H1 (cell line): ENCODE measurements at regions not wholly inside any gene's neighbourhood (a gene's known extent, or its start where the extent isn't known, plus 50 kb on each side); places are given as distances from the start of the nearest gene placed in this dataset.

Experiments
- BCL11A ChIP-seq, 2 experiments: IDR thresholded peaks; one replicate each; pipeline ENCODE4 v1.6.1; 2011; ENCODE audit warnings: low read depth in 2 of 2, low read length in 2 of 2, mild to moderate bottlenecking in 2 of 2
- CEBPB ChIP-seq: IDR thresholded peaks from 2 replicates; pipeline ENCODE4 v1.6.1; 2012; ENCODE audit warnings: low read depth, low read length
- EP300 ChIP-seq, 2 experiments: IDR thresholded peaks; 1 replicate in 1 of 2; 2 replicates in 1 of 2; pipeline ENCODE4 v1.6.1; 2011 to 2012; ENCODE audit warnings: low read depth in 2 of 2, low read length in 2 of 2, mild to moderate bottlenecking in 2 of 2, borderline replicate concordance in 1 of 2, inconsistent platforms in 1 of 2, moderate library complexity in 1 of 2
- EZH2 ChIP-seq: fragments of 200-600 bp; sonication (generic); IDR thresholded peaks from 2 replicates; pipeline ENCODE4 v1.7.1; 2012; ENCODE audit warnings: low read depth, mild to moderate bottlenecking, moderate library complexity, low read length, inconsistent platforms; ENCODE audit not compliant: severe bottlenecking
- POLR2AphosphoS5 ChIP-seq: IDR thresholded peaks from 2 replicates; pipeline ENCODE4 v1.6.1; 2011; ENCODE audit warnings: low read depth, low read length
- RAD21 ChIP-seq, 2 experiments: IDR thresholded peaks in 1 of 2; conservative IDR thresholded peaks in 1 of 2; 2 replicates each; pipeline ENCODE4 v1.6.1; 2011; ENCODE audit warnings: low read depth in 2 of 2, low read length in 2 of 2, improper control_type of control experiment in 1 of 2, inconsistent platforms in 1 of 2, mild to moderate bottlenecking in 1 of 2, moderate library complexity in 1 of 2

DNA sequence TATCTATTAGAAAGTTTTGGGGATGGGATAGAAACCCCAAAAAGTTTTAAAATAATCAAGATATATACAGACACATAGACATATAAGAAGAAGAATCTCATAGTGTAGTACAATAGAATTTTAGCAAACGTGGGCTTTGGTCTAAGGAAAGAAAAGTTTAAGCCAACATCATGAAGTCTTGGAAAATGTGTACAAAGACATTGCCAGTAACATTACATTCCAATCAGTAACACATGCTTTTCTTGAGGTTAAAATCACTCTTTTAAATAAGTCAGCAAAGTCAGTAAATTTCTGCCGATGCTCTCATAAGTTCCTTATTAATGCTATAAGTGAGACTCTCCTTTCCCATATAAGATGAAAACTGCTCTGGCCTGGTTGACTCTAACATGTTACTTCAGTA lies 201.1 kb upstream of the LRIG3 start:
- no peak for TF ChIP-seq POLR2AphosphoS5
- TF ChIP-seq CEBPB, result no peak
- no peak for TF ChIP-seq EP300 (IDR thresholded peaks at IDR 0.05; ENCODE audit: borderline replicate concordance in 1 of 2, low read depth in 2 of 2, low read length in 2 of 2)
- no peak for TF ChIP-seq BCL11A (IDR thresholded peaks at IDR 0.05; ENCODE audit: low read depth in 2 of 2, low read length in 2 of 2)
- no peak for TF ChIP-seq RAD21 (IDR thresholded peaks at IDR 0.05 in 1 of 2, conservative IDR thresholded peaks at IDR 0.05 in 1 of 2; ENCODE audit: low read depth in 2 of 2, low read length in 2 of 2)
- no peak for TF ChIP-seq EZH2
